HG02678 (cell line): ENCODE measurements at regions not wholly inside any gene's neighbourhood (a gene's known extent, or its start where the extent isn't known, plus 50 kb on each side); places are given as distances from the start of the nearest gene placed in this dataset.
"Not testable (repeated sequence)": the region's sequence is repeated elsewhere in the genome, so short reads cannot be mapped to it uniquely, and the experiment has no call there.

ENCODE experiments used
- ATAC-seq: cut with Tn5 transposase; IDR thresholded peaks from one replicate; pipeline ENCODE4 v1.9.1; 2021; ENCODE audit warnings: mild to moderate bottlenecking, moderate library complexity; ENCODE audit not compliant: unreplicated experiment

- no peak for ATAC-seq
Observed at GRCh38 chr7:52616552-52616951, 418.9 kb upstream of the POM121L12 start.

GRCh38 chr7:52615021-52615695 is 420.3 kb upstream of the POM121L12 start:
- ATAC-seq: no peak

DNA sequence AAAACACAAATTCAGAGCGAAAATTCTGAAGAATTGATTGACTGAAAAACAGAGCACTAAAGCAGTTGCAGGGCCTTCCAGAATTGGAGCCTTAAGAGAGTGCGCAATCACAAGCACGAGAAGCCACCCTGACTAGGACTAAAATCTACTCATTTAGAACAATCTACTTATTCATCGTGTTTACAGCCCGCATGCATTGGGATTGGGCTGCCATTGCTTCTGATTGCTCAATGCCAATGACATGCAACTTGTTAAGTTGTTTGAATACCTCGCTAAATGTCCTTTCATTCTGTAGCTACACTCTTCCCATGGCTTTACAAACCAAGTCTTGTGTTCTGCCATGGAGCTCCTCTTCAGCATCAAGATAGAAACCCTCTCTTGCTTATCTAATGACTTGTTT is 425.9 kb upstream of the POM121L12 start:
- ATAC-seq: no peak

DNA sequence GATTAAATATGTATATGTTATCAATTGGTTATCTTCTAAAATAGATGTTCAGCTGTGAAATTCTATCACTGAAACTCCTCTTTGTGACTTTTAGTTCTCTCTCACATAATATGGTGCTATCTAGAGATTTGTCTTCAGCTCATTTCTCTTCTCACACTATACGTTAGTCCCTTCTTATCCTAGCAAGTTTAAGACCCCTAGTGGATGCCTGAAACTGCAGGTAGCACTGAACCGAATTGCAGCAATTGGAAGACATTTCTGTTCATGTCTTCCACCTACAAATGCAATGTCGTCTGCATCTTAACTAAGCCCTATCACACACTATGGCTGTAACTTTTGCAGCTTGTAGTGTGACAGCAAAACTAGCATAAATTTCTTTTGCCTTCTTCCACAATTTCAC is 442.7 kb upstream of the POM121L12 start:
- ATAC-seq: no peak

DNA sequence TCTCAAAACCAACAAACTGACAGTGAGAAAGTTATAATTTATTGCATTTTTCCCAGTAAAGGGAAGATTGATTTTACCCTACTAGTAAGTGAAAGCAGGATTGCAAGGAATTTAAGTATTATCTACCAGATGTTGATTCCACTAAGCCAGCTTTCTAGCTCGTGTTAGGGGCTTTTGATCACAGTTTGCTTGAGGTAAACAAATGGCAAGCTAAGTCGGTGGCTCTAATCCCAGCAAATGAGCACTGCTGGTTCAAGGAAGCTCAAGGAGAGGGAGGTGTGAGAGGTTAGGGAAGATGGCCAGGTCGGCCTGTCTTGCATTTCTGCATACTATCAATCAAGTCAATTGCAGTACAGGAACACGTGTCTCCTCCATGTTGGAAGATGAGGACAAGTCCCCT is 448.7 kb upstream of the POM121L12 start:
- ATAC-seq: no peak

DNA sequence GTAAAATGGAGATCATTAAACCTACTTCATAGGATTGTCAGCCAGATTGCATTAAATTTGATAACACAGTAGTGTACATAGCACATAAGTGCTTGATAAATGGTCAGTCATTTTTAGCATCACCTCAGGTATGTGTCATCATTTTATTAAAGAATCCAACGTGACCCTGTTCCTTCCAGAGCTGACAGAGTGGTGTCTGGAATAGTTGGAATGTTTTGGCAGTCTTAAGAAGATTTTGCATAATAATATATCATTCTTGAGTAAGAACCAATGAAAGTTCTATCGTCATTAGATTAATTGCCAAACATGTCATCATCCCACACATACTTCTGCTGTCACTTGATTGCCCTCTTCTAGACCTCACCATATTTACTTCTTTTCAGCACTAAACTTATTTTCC is 451.4 kb upstream of the POM121L12 start:
- no peak for ATAC-seq

- ATAC-seq: not testable (repeated sequence)
Observed at GRCh38 chr7:52573141-52573540, 462.3 kb upstream of the POM121L12 start.

GRCh38 chr7:52571026-52571425 is 464.4 kb upstream of the POM121L12 start:
- no peak for ATAC-seq

DNA sequence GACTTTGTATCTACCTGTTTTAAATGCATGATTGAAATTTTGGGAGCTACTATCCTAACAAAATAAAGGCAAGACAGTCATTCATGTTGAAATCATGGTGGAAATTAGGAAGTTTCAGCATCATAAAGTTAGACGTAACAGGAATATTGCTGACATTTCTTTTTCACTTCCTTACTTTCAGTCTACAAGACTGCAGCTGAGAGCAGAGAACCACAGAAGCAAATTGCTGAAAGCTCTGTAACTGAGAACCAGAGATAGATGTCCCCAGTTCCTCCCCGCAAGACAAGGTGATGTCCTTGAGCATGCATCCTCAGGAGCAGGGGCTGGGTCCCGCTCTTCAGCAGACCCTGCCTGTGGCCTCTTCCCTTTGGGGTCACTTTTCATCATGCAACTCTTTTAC is 466.3 kb upstream of the POM121L12 start:
- no peak for ATAC-seq

- no peak for ATAC-seq
Observed at GRCh38 chr7:52565974-52566373, 469.5 kb upstream of the POM121L12 start.

DNA sequence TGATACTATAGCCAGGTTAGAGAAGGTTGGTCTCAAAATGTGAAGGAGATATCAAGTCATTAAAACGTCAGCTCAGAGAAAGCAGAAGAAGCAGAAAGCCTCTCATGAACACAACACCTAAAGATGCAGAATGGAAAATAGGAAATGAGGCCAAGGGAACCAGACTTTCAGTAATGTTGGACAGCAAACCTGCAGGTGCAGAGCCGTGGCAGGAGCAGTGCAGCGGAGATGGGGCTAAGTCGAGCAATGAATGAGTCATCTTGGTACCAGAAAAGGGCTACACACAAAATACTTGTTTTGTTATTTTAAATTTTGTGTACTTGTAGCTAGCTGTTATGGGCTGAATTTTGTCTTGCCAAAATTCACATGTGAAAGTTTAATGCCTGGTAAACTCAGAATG is 479.6 kb upstream of the POM121L12 start:
- ATAC-seq: no peak

DNA sequence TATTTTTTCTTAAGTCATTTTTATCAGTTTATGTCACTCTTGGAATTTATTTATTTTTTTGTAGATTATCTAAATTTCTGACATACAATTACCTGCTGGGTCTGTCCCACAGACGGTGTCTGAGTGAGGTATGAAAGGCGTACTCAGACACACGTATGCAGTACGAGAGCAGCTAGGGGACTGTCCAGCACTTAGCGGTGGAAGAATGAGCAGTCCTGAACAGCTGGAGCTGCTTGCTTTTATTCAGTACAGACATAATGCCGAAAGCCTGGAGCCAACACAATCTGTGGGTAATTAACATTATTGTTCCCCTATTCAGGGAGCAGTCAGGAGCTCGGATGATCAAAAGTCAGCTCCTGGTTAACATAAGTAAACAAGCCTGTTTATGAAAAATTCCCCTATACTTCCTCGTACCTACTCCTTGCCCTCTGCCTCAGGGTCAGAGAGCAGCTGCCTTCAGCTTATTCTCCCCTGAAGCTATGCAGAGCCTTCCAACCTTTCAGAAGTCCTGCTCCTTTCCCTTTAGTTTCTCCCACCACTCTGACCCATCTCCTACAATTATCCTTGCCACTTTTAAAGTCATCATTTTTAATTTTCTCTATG is 488.0 kb upstream of the POM121L12 start:
- no peak for ATAC-seq

DNA sequence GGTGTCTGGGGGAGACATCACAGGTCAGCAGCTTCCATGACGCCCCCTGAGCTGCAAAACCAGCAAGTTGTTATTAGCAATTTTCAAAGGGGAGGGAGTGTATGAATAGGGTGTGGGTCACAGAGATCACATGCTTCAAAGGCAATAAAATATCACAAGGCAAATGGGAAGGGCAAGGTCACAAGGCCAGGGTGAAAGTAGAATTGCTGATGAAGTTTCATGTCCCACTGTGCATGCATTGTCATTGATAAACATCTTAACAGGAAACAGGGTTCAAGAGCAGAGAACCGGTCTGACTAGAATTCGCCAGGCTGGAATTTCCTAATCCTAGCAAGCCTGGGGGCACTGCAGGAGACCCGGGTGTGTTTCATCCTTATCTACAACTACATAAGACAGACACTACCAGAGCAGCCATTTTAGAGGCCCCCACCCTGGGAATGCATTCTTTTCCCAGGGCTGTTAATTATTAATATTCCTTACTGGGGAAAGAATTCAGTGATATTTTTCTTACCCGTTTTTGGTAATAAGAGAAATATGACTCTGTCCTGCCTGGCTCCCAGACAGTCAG is 494.2 kb upstream of the POM121L12 start:
- ATAC-seq: not testable (repeated sequence)

DNA sequence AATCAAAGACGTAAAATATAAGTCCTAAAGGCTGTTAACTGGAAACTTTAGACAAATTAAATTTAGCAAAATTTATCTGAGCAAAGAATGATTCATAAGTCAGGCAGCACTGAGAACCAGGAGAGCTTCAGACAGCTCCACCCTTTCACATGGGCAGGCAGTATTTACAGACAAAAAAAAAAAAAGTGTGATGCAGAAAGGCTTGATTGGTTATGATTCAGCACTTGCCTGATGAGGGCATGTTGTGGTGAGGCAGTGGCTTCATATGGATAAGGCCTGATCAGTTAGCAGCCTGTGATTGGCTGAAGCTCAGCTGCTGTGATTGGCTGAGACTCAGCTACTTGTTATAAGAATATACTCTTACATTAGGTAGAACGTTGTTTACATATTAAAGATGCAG is 495.4 kb upstream of the POM121L12 start:
- ATAC-seq: no peak

GRCh38 chr7:52539414-52539813 is 496.0 kb upstream of the POM121L12 start:
- ATAC-seq: no peak

DNA sequence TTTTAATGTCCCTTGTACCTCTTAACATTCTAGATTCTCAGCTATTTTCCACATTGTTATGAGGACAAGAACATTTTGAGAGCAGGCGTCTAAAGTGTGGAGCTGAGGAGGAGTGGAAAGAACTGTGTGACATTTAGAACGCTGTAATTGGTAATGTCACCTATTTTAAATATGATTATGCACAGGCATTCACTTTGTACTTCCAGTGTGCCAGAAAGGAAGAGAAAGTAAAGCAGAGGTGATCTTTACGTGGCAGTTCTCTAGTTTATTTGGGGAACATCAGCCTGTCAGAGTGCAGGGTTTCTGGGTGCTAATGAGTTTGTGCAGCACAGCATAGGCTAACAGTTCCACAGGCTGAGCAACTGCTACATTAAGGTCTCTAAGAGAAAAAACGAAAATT is 498.4 kb upstream of the POM121L12 start:
- no peak for ATAC-seq

DNA sequence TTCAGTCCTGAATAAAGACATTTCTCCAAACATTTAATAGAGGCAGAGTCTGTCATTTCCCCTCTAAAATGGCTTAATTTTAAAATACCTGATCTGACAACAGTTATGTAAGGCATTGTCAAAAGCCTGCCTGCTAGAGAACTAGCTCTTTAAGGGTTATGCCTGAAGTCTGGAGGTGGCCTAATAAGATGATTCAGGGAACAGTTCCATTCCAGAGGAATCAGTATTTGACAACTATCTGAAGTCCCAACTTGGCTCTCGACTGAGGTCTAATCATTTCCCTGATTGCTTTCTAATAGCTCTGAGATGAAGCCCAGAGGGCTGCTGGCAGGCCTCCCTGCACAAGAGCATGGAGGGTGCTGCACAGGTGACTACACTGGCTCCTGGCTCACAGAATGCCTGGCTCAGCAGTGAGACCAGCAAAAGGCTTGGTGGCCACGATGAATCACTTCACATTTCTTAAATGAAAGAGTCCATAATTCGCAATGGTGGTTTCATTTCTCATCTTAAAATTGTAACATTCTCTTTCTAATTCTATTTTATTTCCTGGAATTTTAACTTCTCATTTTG is 509.6 kb upstream of the POM121L12 start:
- ATAC-seq: no peak

DNA sequence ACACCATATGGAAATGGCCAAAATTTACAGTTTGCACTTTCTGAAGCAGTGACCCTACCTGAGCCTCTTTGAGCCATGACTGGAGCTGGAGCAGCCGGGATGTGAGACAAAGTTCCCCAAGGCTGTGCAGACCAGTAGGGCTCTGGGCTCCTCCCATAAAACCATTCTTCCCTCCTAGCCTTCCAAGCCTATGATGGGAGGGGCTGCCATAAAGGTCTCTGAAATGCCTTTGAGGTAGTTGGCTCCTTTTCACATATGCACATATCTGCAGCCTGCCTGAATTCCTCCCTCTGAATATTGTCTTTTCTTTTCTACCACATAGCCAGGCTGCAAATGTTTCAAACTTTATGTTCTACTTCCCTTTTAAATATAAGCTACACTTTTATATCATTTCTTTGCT is 516.6 kb upstream of the POM121L12 start:
- no peak for ATAC-seq

- no peak for ATAC-seq
Observed at GRCh38 chr7:52512656-52513055, 522.8 kb upstream of the POM121L12 start.

DNA sequence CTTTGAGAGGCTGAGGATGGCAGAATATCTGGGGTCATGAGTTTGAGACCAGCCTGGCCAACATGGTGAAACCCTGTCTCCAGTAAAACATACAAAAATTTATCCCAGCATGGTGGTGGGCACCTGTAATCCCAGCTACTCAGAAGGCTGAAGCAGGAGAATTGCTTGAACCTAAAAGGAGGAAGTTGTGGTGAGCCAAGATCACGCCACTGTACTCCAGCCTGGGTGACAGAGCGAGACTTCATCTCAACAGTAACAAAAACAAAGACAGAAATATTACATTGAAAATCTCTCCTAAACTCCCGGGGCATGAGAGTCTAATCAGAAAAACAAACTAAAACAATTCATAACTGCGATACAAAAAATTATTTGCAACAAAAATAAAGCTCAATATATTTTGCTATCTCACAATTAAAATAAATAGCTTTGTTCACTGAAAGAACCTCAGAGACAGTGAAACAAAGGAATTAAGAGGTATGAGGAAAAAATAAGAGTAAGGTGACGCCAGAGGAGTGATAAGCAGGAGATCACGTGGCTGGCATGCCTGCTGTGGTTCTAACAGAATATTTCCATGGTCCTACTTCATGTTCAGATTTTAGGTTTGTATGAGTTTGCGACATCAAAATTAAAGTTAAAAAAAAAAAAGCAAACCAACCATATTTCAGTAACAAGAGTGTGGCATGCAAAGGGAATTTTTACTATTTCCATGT is 527.7 kb upstream of the POM121L12 start:
- no peak for ATAC-seq

DNA sequence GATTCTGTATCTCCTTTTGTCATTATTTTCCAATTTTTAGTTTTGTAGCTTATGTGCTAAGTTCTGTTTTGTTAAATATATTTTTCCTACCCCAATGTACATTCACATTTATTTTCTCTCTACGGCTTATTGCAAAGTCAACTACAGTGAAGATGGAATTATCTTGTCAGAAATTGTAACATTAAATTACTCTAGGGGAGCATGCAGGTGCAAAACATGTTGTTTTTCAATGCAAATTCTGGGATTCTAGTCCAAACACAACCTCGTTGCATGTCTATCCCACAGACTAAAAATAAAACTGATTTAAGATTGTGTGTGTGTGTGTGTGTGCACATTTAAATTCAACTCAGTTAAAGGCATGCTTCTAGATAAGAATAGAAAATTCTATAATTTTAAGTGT is 529.1 kb upstream of the POM121L12 start:
- ATAC-seq: no peak

DNA sequence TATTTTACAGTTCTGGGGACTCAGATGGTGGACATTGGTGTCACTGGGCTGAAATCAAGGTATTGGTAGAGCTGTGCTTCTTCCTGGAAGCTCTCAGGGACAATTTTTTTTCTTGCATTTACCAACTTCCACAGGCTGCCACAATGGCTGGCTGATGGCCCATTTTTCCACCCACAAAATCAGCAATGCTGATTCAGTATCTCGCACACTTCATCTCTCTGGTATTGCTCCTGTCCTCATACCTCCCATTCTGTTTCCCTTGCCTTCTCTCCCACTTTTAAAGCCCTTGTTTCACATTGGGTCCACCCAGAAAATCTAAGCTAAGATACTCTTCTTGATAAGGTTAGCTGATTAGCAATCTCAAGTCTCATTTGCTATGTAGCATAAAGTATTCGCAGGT is 530.9 kb upstream of the POM121L12 start:
- no peak for ATAC-seq
